Neuron (in vitro differentiated cells): ENCODE measurements at regions not wholly inside any gene's neighbourhood (a gene's known extent, or its start where the extent isn't known, plus 50 kb on each side); places are given as distances from the start of the nearest gene placed in this dataset.

Experiments
- H2AFZ ChIP-seq: one replicate; pipeline ENCODE4 v1.6.1; 2013; ENCODE audit warnings: low read depth, mild to moderate bottlenecking, inconsistent platforms, low read length, moderate library complexity
- H3K27me3 ChIP-seq: one replicate; pipeline ENCODE4 v1.6.1; 2013; ENCODE audit warnings: low read length; ENCODE audit not compliant: insufficient read depth
- H3K36me3 ChIP-seq: one replicate; pipeline ENCODE4 v1.6.1; 2013; ENCODE audit warnings: low read length; ENCODE audit not compliant: insufficient read depth
- H3K4me1 ChIP-seq: one replicate; pipeline ENCODE4 v1.6.1; 2013; ENCODE audit warnings: low read length; ENCODE audit not compliant: insufficient read depth
- H3K4me3 ChIP-seq: 2 replicates; pipeline ENCODE4 v1.5.1; 2013; ENCODE audit warnings: mild to moderate bottlenecking, low read length, moderate library complexity
- H3K9me3 ChIP-seq: one replicate; pipeline ENCODE4 v1.6.1; 2013; ENCODE audit warnings: low read length

DNA sequence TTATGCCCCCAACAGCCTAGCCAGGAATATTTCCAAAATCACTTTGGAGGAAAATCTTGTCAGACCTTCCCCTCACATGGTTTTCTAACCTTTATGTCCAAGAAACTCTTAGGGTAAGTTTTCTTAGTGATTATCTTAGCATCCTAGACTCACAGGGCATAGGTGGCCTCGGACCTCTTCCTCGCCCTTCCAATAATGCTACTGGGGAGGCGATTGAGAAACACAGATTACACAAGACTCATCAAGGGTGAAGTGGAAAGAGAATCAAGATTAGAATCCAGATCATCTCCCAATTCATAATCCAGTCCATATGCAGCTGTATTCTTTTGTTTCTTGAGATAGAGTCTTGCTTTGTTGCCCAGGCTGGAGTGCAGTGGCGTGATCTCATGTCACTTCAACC, 358.4 kb upstream of the CDH5 start:
- Histone ChIP-seq H3K4me3 (no peak overlapping the region), H3K36me3 (no peaks in the 10 kb centered on the region), H2AFZ (no peak overlapping the region), H3K4me1 (no peaks in the 10 kb centered on the region), H3K9me3 (no peaks in the 10 kb centered on the region), H3K27me3 (no peaks in the 10 kb centered on the region)

DNA sequence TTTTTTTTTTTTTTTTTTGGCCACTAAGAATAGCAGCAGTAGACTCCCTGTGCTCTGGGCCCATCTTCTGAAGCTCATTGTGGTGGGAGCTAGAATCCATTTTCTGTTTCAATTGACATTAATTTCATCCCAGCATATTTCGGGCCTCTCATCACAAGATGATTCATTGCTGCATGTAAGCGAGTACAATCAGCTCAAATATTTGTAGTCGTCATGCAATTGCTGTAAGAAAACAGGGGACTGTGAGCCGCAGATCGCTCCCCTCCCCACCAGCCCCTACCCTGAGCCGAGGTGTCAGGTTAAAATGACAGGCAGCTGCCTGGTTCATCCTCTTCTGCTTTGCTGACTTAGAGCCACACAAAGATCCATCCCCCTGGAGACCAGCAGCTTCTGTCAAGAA, 358.8 kb upstream of the CDH5 start:
- Histone ChIP-seq H3K9me3 (no peaks in the 10 kb centered on the region), H3K27me3 (no peaks in the 10 kb centered on the region), H3K36me3 (no peaks in the 10 kb centered on the region), H3K4me3 (no peak overlapping the region), H3K4me1 (no peaks in the 10 kb centered on the region), H2AFZ (no peak overlapping the region)

DNA sequence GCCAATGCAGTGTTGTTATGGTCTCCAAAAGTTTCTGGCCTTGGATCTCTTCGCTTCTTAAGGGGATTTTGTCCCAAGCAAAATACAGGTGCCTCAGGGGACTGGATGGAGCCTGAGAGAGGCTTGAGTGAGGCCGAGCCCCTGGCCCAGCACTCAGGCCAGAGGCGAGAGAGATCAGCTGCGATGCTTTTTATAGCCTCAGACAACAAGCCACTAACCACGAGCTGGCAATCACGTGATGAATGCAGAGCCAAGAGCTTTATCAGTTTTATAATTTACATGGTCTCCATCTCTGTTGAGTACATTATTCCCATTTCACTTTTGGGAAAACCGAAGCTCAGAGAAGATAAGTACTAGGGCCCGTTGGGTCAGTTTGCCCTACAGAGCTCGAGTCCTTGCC, 360.0 kb upstream of the CDH5 start:
- Histone ChIP-seq H3K36me3 (no peaks in the 10 kb centered on the region), H3K27me3 (no peaks in the 10 kb centered on the region), H3K4me3 (no peak overlapping the region), H3K9me3 (no peaks in the 10 kb centered on the region), H3K4me1 (no peaks in the 10 kb centered on the region), H2AFZ (no peak overlapping the region)

DNA sequence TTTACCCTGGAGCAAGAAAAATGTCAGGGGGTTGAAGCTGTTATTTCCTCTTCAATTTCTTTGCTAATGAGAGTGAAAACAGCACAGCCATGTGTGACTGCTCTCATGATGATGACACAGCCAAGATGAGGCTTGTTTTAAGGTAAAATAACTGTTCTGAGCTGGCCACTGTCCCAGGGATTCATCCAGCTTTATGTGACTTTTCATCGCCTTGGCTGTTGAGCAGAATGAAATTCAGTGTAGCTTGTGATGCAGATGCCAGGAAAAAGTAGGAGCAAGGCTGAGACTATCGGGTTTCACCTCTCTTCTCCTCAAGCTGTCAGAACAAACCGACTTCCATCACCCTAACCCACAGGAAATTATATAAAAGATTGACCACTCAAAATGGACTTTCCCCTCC, 361.8 kb upstream of the CDH5 start:
- H3K36me3 ChIP-seq = no peaks in the 10 kb centered on the region
- no peak overlapping the region for H2AFZ ChIP-seq
- no peak overlapping the region for H3K4me3 ChIP-seq
- no peaks in the 10 kb centered on the region for H3K4me1 ChIP-seq
- no peaks in the 10 kb centered on the region for H3K9me3 ChIP-seq
- no peaks in the 10 kb centered on the region for H3K27me3 ChIP-seq

DNA sequence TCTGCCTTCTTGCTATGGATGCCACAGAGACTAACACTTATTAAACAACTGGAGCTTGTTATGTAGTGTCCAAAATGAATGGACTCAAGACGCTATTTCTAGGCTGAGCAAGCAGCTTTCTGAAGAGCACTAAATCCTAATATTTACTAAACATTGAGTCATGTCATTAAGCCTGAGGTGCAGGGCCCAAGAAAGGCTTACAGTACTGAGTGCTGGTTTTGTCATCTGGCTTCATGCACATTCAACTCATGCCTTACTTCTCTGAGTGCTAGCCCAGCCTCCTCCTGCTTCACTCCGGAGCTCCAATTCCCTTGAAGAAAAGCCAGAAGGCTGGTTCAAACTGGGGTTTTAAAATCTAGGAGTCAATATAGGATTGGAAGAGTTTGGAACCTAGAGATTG, 363.3 kb upstream of the CDH5 start:
- Histone ChIP-seq H3K36me3 (no peaks in the 10 kb centered on the region), H3K4me3 (no peak overlapping the region), H2AFZ (no peak overlapping the region), H3K9me3 (no peaks in the 10 kb centered on the region), H3K4me1 (no peaks in the 10 kb centered on the region), H3K27me3 (no peaks in the 10 kb centered on the region)

DNA sequence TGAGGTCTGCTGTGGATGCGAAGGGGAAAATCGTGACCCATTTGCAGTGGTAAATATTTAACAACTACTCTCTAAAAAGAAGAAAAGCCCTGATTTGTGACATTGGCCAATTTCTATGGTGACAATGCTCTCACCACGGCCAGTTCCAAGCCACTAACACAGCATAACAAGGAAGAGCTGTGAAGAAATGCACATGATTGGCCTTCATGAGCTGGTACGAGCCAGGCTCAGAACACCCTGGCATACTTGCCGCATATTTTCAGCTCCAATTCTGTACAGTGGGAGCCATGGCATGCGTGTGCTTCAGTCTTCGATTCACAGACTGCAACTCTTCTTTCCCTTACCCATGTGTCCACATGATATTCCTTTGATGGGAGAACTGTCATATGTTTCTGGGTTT, 363.9 kb upstream of the CDH5 start:
- Histone ChIP-seq H3K4me1 (no peaks in the 10 kb centered on the region), H3K4me3 (no peak overlapping the region), H2AFZ (no peak overlapping the region), H3K36me3 (no peaks in the 10 kb centered on the region), H3K27me3 (no peaks in the 10 kb centered on the region), H3K9me3 (no peaks in the 10 kb centered on the region)

DNA sequence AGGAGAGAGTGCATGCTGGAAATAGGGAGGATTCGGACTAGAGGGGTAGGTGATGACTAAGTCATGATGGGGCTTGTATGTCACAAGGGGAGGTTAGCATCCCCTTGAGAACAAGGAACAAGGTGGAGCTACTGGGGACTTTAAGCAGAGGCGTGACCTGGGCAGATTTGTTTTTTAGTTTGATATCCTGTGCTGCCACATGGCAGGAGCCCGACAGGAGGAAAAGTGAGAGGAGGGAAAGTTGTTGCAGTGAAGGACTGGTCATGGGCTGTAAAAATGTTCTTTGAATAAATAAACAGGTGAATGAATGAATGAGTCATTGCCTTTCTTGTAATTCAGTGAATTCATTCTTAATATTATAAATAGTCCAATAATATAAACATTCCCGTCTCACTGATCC, 365.1 kb upstream of the CDH5 start:
- H3K4me1 ChIP-seq = no peaks in the 10 kb centered on the region
- no peaks in the 10 kb centered on the region for H3K9me3 ChIP-seq
- H2AFZ ChIP-seq = no peak overlapping the region
- H3K27me3 ChIP-seq = no peaks in the 10 kb centered on the region
- no peaks in the 10 kb centered on the region for H3K36me3 ChIP-seq
- no peak overlapping the region for H3K4me3 ChIP-seq

DNA sequence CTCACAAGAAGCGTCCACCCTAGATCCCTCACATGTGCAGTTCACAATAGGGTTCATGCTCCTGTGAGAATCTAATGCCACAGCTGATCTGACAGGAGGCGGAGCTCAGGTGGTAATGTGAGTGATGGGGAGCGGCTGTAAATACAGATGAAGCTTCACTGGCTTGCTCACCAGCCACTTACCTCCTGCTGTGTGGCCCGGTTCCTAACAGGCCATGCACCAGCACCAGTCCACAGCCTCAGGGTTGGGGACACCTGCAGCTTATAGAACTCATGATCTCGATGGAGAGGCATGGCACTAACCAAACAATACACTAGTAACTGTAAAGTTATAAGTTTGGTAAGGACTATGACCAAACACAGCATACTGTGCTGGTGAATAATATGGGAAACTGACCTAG, 368.0 kb upstream of the CDH5 start:
- H2AFZ ChIP-seq = no peak overlapping the region
- H3K9me3 ChIP-seq = no peaks in the 10 kb centered on the region
- no peak overlapping the region for H3K4me3 ChIP-seq
- no peaks in the 10 kb centered on the region for H3K4me1 ChIP-seq
- H3K27me3 ChIP-seq = no peaks in the 10 kb centered on the region
- no peaks in the 10 kb centered on the region for H3K36me3 ChIP-seq

DNA sequence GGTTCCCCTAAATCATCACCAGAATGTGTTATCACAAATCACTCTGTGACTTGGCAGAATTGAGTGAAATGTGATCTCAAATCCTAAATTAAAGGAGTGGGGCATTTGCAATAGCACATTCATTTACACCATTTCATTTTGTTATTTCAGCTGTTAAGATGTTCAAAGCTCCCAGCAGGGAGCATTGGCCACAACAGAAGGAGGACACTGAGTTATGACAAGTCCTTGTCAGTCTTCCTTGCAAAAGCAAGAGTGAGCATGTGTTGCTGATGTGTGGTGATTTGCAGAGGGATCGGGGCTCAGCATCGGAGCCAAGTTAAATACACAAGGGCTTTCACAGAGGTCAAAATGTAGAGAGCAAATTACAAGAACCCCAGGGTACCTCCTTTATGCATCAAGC, 372.2 kb upstream of the CDH5 start:
- H3K27me3 ChIP-seq = no peaks in the 10 kb centered on the region
- no peaks in the 10 kb centered on the region for H3K36me3 ChIP-seq
- no peaks in the 10 kb centered on the region for H3K9me3 ChIP-seq
- H2AFZ ChIP-seq = no peak overlapping the region
- H3K4me3 ChIP-seq = no peak overlapping the region
- H3K4me1 ChIP-seq = no peaks in the 10 kb centered on the region

DNA sequence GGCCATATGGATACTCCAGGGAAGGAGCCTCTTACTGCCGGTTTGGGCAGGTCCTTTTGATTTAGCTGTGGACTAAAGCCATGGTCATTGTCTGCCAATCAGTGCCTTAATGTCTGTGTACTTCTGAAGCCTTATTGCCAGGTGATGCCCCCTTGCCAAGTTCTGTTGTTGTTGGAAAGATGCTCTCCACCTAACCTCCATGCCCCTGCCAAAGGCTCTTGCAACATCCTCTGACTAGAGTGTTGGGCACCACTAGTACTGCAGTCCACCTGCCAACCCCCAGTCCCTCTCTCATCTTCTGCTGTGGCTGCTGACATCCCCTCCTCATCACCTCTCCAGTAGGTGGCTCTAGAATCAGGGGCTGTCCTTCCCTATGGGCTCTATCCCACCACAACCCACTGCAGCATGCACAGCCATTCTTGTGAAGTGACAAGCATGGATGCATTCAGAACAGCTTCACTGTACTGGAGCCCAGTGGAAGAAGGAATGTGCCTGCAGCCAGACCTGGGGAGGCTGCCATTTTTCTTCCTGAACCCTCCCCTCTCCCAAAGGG, 375.3 kb upstream of the CDH5 start:
- Histone ChIP-seq H3K4me3 (no peak overlapping the region), H3K27me3 (no peaks in the 10 kb centered on the region), H3K4me1 (no peaks in the 10 kb centered on the region), H3K9me3 (no peaks in the 10 kb centered on the region), H3K36me3 (no peaks in the 10 kb centered on the region), H2AFZ (no peak overlapping the region)

DNA sequence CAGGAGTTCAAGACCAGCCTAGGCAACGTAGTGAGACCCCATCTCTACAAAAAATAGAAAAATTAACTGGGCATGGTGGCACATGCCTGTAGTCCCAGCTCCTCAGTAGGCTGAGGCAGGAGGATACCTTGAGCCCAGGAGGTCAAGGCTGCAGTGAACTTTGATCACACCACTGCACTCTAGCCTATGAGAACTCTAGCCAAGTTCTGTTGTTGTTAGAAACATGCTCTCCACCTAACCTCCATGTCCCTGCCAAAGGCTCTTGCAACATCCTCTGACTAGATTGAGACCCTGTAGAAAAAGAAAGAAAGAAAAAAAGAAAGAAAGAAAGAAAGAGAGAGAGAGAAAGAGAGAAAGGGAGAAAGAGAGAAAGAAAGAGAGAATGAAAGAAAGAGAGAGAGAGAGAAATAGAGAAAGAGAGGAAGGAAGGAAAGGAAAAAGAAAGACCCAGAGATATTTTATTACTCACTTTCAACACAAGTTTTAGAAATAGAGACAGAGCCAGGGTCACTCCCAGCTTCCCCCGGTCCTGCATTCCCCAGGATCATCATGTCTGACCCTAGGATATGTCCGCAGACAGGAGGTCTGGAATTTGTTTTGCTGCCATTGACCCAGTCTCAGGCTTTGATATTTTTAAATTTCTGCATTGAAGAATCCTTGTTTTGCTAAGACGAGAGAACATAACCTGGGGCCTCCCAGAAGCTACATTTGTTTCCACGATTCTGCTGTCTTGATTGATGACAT, 376.5 kb upstream of the CDH5 start:
- Histone ChIP-seq H3K36me3 (no peaks in the 10 kb centered on the region), H2AFZ (no peak overlapping the region), H3K27me3 (no peaks in the 10 kb centered on the region), H3K4me1 (no peaks in the 10 kb centered on the region), H3K4me3 (no peak overlapping the region), H3K9me3 (no peaks in the 10 kb centered on the region)

DNA sequence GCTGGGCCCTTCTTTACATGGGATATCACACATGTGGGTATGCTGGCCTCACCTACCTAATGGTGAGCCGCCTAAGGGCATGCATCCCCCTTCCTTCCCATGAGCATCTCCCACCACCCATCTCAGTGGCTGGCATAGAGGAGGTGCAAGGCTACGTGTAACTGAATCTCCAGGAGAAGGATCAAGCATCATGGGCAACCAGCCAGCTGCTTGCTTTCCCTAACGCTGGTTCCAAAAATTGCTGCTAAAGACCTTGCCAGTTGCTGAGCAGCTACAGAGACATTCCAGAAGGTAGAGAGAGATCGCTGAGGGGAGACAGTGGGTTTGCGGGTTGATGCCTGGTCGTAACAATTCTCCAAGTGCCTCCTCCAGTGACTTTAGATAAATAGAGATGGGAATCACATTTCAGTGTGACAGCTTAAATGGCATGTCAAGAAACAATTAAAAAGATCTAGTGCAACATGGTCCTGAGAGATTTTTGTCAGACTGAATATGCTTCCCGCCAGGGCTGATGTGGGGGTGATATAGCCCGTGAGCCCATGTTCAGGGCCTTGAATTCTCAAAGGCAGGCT, 378.4 kb upstream of the CDH5 start:
- H3K9me3 ChIP-seq = no peaks in the 10 kb centered on the region
- no peak overlapping the region for H2AFZ ChIP-seq
- no peak overlapping the region for H3K4me3 ChIP-seq
- H3K36me3 ChIP-seq = no peaks in the 10 kb centered on the region
- H3K4me1 ChIP-seq = no peaks in the 10 kb centered on the region
- no peaks in the 10 kb centered on the region for H3K27me3 ChIP-seq

DNA sequence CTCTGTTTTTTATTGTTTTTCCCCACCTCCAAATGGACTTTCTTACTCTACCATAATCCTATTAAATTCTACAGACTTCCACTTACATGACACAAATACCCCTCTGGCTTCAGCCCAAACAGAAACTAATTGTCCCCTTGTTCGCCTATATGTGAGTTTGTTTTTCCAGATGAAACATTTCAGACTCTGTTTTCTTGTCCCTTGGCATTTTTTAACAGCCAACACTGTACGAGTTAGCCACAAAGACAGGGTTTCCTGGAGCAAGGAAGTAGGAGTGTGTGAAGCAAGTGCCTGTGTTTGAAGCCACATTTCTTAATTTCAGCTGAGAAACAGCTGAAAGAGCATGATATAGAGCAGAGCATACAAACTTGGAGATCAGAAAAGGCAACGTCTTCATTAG, 382.2 kb upstream of the CDH5 start:
- Histone ChIP-seq H3K4me3 (no peak overlapping the region), H3K4me1 (no peaks in the 10 kb centered on the region), H3K27me3 (no peaks in the 10 kb centered on the region), H2AFZ (no peak overlapping the region), H3K36me3 (no peaks in the 10 kb centered on the region), H3K9me3 (no peaks in the 10 kb centered on the region)

DNA sequence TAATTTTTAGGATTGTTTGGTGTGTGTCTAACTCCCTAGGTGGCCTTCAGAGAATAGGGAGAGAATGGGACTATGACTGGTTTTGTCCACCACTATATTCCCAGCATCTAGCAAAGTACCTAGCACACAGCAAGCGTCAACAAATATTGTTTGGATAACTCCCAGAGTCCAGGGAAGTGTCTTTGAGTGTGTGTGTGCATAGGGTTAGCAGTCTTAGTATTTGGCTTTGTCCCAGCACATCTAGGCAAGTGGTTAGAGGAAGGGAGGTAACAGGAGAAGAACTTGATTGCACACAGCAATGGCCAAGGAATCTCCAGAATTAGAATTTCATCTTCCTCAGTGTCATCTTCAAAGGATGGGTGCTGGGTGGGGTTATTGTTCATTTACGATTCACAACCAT, 385.4 kb upstream of the CDH5 start:
- Histone ChIP-seq H3K27me3 (no peaks in the 10 kb centered on the region), H3K4me3 (no peak overlapping the region), H3K36me3 (no peaks in the 10 kb centered on the region), H2AFZ (no peak overlapping the region), H3K9me3 (no peaks in the 10 kb centered on the region), H3K4me1 (no peaks in the 10 kb centered on the region)
